GM12865 (cell line): ENCODE measurements at regions not wholly inside any gene's neighbourhood (a gene's known extent, or its start where the extent isn't known, plus 50 kb on each side); places are given as distances from the start of the nearest gene placed in this dataset.

Experiments
- DNase-seq: peaks from one replicate; pipeline ENCODE4 v3.0.0; 2010; ENCODE audit warnings: low read depth
- H3K4me3 ChIP-seq: 2 replicates; pipeline ENCODE4 v1.5.1; 2011; ENCODE audit warnings: mild to moderate bottlenecking, low read depth, low read length, control low read depth
- CTCF ChIP-seq: IDR thresholded peaks from 2 replicates; pipeline ENCODE4 v1.5.1; 2011; ENCODE audit warnings: low read length, control low read depth, low read depth, inconsistent platforms; ENCODE audit not compliant: insufficient read depth; ENCODE audit errors: missing control alignments

- no peak for TF ChIP-seq CTCF
- no peak overlapping the region for H3K4me3 ChIP-seq
- no peak for DNase-seq
Measured at GRCh38 chr3:82198009-82198408, 436.6 kb upstream of the GBE1 start.

GRCh38 chr3:82196645-82197044 is 435.2 kb upstream of the GBE1 start:
- no peak overlapping the region for H3K4me3 ChIP-seq
- TF ChIP-seq CTCF: no peak
- no peak for DNase-seq

- no peak overlapping the region for H3K4me3 ChIP-seq
- TF ChIP-seq CTCF: no peak
- DNase-seq: no peak
Measured at GRCh38 chr3:82194870-82195269, 433.4 kb upstream of the GBE1 start.

- no peak overlapping the region for H3K4me3 ChIP-seq
- TF ChIP-seq CTCF: no peak
- no peak for DNase-seq
Measured at GRCh38 chr3:82186017-82186416, 424.6 kb upstream of the GBE1 start.

GRCh38 chr3:82179291-82179690 is 417.8 kb upstream of the GBE1 start:
- no peak for DNase-seq
- no peak for TF ChIP-seq CTCF
- H3K4me3 ChIP-seq: no peak overlapping the region

- TF ChIP-seq CTCF: no peak
- no peak overlapping the region for H3K4me3 ChIP-seq
- DNase-seq: no peak
Measured at GRCh38 chr3:82178291-82178690, 416.8 kb upstream of the GBE1 start.

GRCh38 chr3:82177774-82178173 is 416.3 kb upstream of the GBE1 start:
- no peak overlapping the region for H3K4me3 ChIP-seq
- no peak for DNase-seq
- no peak for TF ChIP-seq CTCF
